Heart right ventricle (tissue), 16 donors: ENCODE measurements at regions not wholly inside any gene's neighbourhood (a gene's known extent, or its start where the extent isn't known, plus 50 kb on each side); places are given as distances from the start of the nearest gene placed in this dataset.

Experiments
- ATAC-seq, 8 donors: fragments of 200-7000 bp; cut with Tn5 transposase; one replicate each; pipeline ENCODE4 v1.9.1; 2020; ENCODE audit warnings: mild to moderate bottlenecking in 8 of 8, moderate library complexity in 8 of 8, moderate number of reproducible peaks in 1 of 8
- DNase-seq, 2 donors: peaks; one replicate each; pipeline ENCODE4 v3.0.0-alpha.2; 2020
- H3K27ac ChIP-seq, 10 donors: fragments of 200-600 bp; sonication (generic) in 2 of 10; one replicate each; pipeline versions ENCODE4 v1.5.0 to v1.8.0; 2020 to 2022; ENCODE audit warnings: mild to moderate bottlenecking in 3 of 10
- H3K27me3 ChIP-seq, 7 donors: fragments of 200-600 bp; one replicate each; pipeline ENCODE4 v1.8.0; 2021 to 2022; ENCODE audit warnings: mild to moderate bottlenecking in 2 of 7
- H3K36me3 ChIP-seq, 9 donors: fragments of 200-600 bp; sonication (generic) in 1 of 9; one replicate each; pipeline versions ENCODE4 v1.5.0 to v1.8.0; 2020 to 2022; ENCODE audit warnings: mild to moderate bottlenecking in 2 of 9
- H3K4me1 ChIP-seq, 9 donors: fragments of 200-600 bp; sonication (generic) in 1 of 9; one replicate each; pipeline versions ENCODE4 v1.5.0 to v1.8.0; 2020 to 2022; ENCODE audit warnings: mild to moderate bottlenecking in 4 of 9
- H3K4me3 ChIP-seq, 10 donors: fragments of 200-600 bp; sonication (generic) in 2 of 10; one replicate each; pipeline versions ENCODE4 v1.5.0 to v1.8.0; 2020 to 2022; ENCODE audit warnings: mild to moderate bottlenecking in 7 of 10, moderate library complexity in 2 of 10
- H3K9me3 ChIP-seq, 11 donors: fragments of 200-600 bp in 10 of 11; sonication (generic) in 2 of 11; one replicate each; pipeline versions ENCODE4 v1.5.0 to v1.8.0; 2013 to 2022; ENCODE audit warnings: mild to moderate bottlenecking in 2 of 11, control low read depth in 1 of 11, moderate library complexity in 1 of 11
- CTCF ChIP-seq, 9 donors: fragments of 200-600 bp; sonication (generic) in 2 of 9; IDR thresholded peaks; one replicate each; pipeline versions ENCODE4 v1.5.0 to v1.8.0; 2021 to 2022; ENCODE audit warnings: antibody characterized with exemption in 9 of 9, mild to moderate bottlenecking in 5 of 9, moderate library complexity in 1 of 9
- WGBS, 2 donors: extraction: QIAGEN DNeasy Blood & Tissue Kit; methylation state at CpG; one replicate each; pipeline ENCODE4 v1.1.7; 2013; ENCODE audit warnings: inconsistent platforms in 1 of 2; 5-methylcytosine and 5-hydroxymethylcytosine counted together
- intact Hi-C, 10 donors: fragments of 100-400 bp; cut with DNase I; formaldehyde crosslinking; loops; one replicate each; pipeline versions ENCODE4 v1.11.1 to v1.14.2; 2022
- donor health status: Arrhythmogenic right ventricular cardiomyopathy.
- donor health status: ischemic (EF 13 %, LVEDD 7.1; RV severe dilation, severe dysfunction).
- donor health status: healthy with polysubstance abuse.
- donor health status: DM: no; HTN: yes; CAD: no.
- donor health status: DM: no; HTN: no; CAD: no.
- donor health status: ischemic (EF 25% LVEDD 6.9; RV normal size, moderate dysfunction).
- donor health status: ischemic (EF 25% LVEDD 5.7; RV mildly dilated, moderate dysfunction).
- donor health status: healthy.
- donor health status: DM: yes; HTN: yes; CAD: no.
- donor health status: Ischemic cardiomyopathy.
- donor health status: ischemic (EF 35%, LVEDD 5.7; RV mildly dilated, moderate dysfunction).
- donor health status: nonischemic (EF 11% LVEDD 7.7; RV severe dilation, severe dysfunction).
- donor health status: DM: yes; HTN: yes; CAD: no.
- donor health status: PGD.
- donor health status: ischemic (EF 29% LVEDD 5.4; RV normal size, mild dysfunction).
- donor health status: nonischemic (EF 23%, LVEDD 6.1; RV moderate dilation, normal function).

- WGBS, 2 donors = 76 to 77% methylated on average over 5 of the region's 5 CpGs
- DNase-seq (no peak), ATAC-seq (no peak)
- intact Hi-C loops = no loop called here
- no peak for TF ChIP-seq CTCF (IDR thresholded peaks at IDR 0.05)
- no peak overlapping the region for H3K27ac ChIP-seq
- H3K27me3 ChIP-seq = no peaks in the 10 kb centered on the region
- no peaks in the 10 kb centered on the region for H3K36me3 ChIP-seq
- no peak overlapping the region for H3K4me3 ChIP-seq
- no peaks in the 10 kb centered on the region for H3K9me3 ChIP-seq
- no peaks in the 10 kb centered on the region for H3K4me1 ChIP-seq
Measured at GRCh38 chr7:15084368-15084767, 181.8 kb upstream of the DGKB start.

GRCh38 chr7:15081891-15082290, 179.3 kb upstream of the DGKB start:
- WGBS, 2 donors = 69 to 97% methylated on average over 1 of the region's 1 CpG
- no peaks in the 10 kb centered on the region for H3K9me3 ChIP-seq

GRCh38 chr7:15073301-15073700, 170.8 kb upstream of the DGKB start:
- peaks cover 0 to 8% (median 0%) of the 10 kb centered on the region in 11 donors for H3K9me3 ChIP-seq
- H3K36me3 ChIP-seq = no peaks in the 10 kb centered on the region
- DNase-seq = no peak
- ATAC-seq = no peak
- intact Hi-C loops = no loop called here
- no peak overlapping the region for H3K4me3 ChIP-seq
- H3K27me3 ChIP-seq = no peaks in the 10 kb centered on the region
- no peak overlapping the region for H3K27ac ChIP-seq
- no peak for TF ChIP-seq CTCF (IDR thresholded peaks at IDR 0.05)
- H3K4me1 ChIP-seq = no peaks in the 10 kb centered on the region
- WGBS, 2 donors = 78 to 79% methylated on average over 5 of the region's 5 CpGs

More at GRCh38 chr7:15081891-15082290, 179.3 kb upstream of the DGKB start:
- ATAC-seq (no peak), DNase-seq (no peak)
- H3K36me3 ChIP-seq = no peaks in the 10 kb centered on the region
- intact Hi-C loops = no loop called here
- no peak for TF ChIP-seq CTCF (IDR thresholded peaks at IDR 0.05)
- H3K27ac ChIP-seq = no peak overlapping the region
- no peaks in the 10 kb centered on the region for H3K4me1 ChIP-seq
- H3K4me3 ChIP-seq = no peak overlapping the region
- no peaks in the 10 kb centered on the region for H3K27me3 ChIP-seq

GRCh38 chr7:15068324-15068723, 165.8 kb upstream of the DGKB start:
- no peak overlapping the region for H3K27ac ChIP-seq
- H3K4me3 ChIP-seq = no peak overlapping the region
- no peaks in the 10 kb centered on the region for H3K4me1 ChIP-seq
- no peaks in the 10 kb centered on the region for H3K36me3 ChIP-seq
- H3K27me3 ChIP-seq = no peaks in the 10 kb centered on the region
- peaks cover 0 to 9% (median 0%) of the 10 kb centered on the region in 11 donors for H3K9me3 ChIP-seq
- DNase-seq (no peak), ATAC-seq (no peak)
- TF ChIP-seq CTCF (IDR thresholded peaks at IDR 0.05) = no peak
- WGBS, 2 donors = 97 to 98% methylated on average over 1 of the region's 1 CpG
- intact Hi-C loops = no loop called here
